ENCODE measurements at regions not wholly inside any gene's neighbourhood (a gene's known extent, or its start where the extent isn't known, plus 50 kb on each side); places are given as distances from the start of the nearest gene placed in this dataset.

- TF ChIP-seq TAF1 (IDR thresholded peaks at IDR 0.05; ENCODE audit: borderline replicate concordance, insufficient read depth, low read length) (no peak), POLR2AphosphoS5 (IDR thresholded peaks at IDR 0.05; ENCODE audit: low read depth, low read length) (no peak)
Measured at GRCh38 chr6:164000276-164000675, 585.8 kb downstream of the QKI start.
